ENCODE measurements at regions not wholly inside any gene's neighbourhood (a gene's known extent, or its start where the extent isn't known, plus 50 kb on each side); places are given as distances from the start of the nearest gene placed in this dataset.

- H3K79me2 ChIP-seq (ENCODE audit: insufficient read depth, low read length): no peaks in the 10 kb centered on the region
- H3K4me3 ChIP-seq (replicated peaks in 1 of 3; ENCODE audit: low read depth in 2 of 3, low read length in 3 of 3): no peak overlapping the region
- intact Hi-C loops (cut with micrococcal nuclease): no loop called here
- H3K4me1 Mint-ChIP-seq: no peaks in the 10 kb centered on the region
- H3K9me3 Mint-ChIP-seq: peaks cover 0 to 3% (median 2%) of the 10 kb centered on the region in 7 donors
- H3K4me3 Mint-ChIP-seq: no peak overlapping the region
- TF ChIP-seq, protein P1, sequence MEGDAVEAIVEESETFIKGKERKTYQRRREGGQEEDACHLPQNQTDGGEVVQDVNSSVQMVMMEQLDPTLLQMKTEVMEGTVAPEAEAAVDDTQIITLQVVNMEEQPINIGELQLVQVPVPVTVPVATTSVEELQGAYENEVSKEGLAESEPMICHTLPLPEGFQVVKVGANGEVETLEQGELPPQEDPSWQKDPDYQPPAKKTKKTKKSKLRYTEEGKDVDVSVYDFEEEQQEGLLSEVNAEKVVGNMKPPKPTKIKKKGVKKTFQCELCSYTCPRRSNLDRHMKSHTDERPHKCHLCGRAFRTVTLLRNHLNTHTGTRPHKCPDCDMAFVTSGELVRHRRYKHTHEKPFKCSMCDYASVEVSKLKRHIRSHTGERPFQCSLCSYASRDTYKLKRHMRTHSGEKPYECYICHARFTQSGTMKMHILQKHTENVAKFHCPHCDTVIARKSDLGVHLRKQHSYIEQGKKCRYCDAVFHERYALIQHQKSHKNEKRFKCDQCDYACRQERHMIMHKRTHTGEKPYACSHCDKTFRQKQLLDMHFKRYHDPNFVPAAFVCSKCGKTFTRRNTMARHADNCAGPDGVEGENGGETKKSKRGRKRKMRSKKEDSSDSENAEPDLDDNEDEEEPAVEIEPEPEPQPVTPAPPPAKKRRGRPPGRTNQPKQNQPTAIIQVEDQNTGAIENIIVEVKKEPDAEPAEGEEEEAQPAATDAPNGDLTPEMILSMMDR (IDR thresholded peaks at IDR 0.05): no peak
- no peaks in the 10 kb centered on the region for H4K20me1 ChIP-seq (ENCODE audit: insufficient read depth, low read length)
- no peak overlapping the region for H2AFZ ChIP-seq (ENCODE audit: insufficient read depth, low read depth, low read length, poor library complexity, severe bottlenecking)
- no peak overlapping the region for H3K4me2 ChIP-seq (replicated peaks; ENCODE audit: extremely low read depth, low read length, poor library complexity, severe bottlenecking)
- no peak for DNase-seq
- no peak overlapping the region for H3K27ac Mint-ChIP-seq
- H3K27me3 Mint-ChIP-seq (ENCODE audit: low read depth in 3 of 3): peaks cover 0 to 2% (median 2%) of the 10 kb centered on the region in 3 donors
- 100% methylated on average over 1 of the region's 2 CpGs for WGBS (ENCODE audit: insufficient coverage)
- no peaks in the 10 kb centered on the region for H3K36me3 ChIP-seq (replicated peaks in 1 of 2; ENCODE audit: control insufficient read depth in 1 of 2, insufficient read depth in 2 of 2, low read length in 2 of 2)
- H3K36me3 Mint-ChIP-seq: no peaks in the 10 kb centered on the region
- no peaks in the 10 kb centered on the region for H3K9me3 ChIP-seq (replicated peaks in 1 of 2; ENCODE audit: control insufficient read depth in 1 of 2, insufficient read depth in 1 of 2, low read length in 2 of 2)
- no peak overlapping the region for H3K9ac ChIP-seq (ENCODE audit: insufficient read depth, low read length, poor library complexity, severe bottlenecking)
- no peaks in the 10 kb centered on the region for H3K27me3 ChIP-seq (ENCODE audit: control insufficient read depth in 2 of 2, insufficient read depth in 2 of 2, low read length in 2 of 2)
- no peaks in the 10 kb centered on the region for H3K4me1 ChIP-seq (ENCODE audit: control insufficient read depth in 1 of 2, insufficient read depth in 2 of 2, low read length in 2 of 2)
- no peak overlapping the region for H3K27ac ChIP-seq (ENCODE audit: low read depth in 1 of 2, low read length in 2 of 2)
Measured at GRCh38 chr12:98074286-98074685, 441.1 kb upstream of the TMPO start.

GRCh38 chr12:98084391-98084790, 431.0 kb upstream of the TMPO start:
- Histone ChIP-seq H2AFZ (ENCODE audit: insufficient read depth, low read depth, low read length, poor library complexity, severe bottlenecking) (no peak overlapping the region), H3K27ac (ENCODE audit: low read depth in 1 of 2, low read length in 2 of 2) (no peak overlapping the region), H3K27me3 (ENCODE audit: control insufficient read depth in 2 of 2, insufficient read depth in 2 of 2, low read length in 2 of 2) (no peaks in the 10 kb centered on the region), H4K20me1 (ENCODE audit: insufficient read depth, low read length) (no peaks in the 10 kb centered on the region), H3K4me3 (replicated peaks in 1 of 3; ENCODE audit: low read depth in 2 of 3, low read length in 3 of 3) (no peak overlapping the region), H3K4me1 (ENCODE audit: control insufficient read depth in 1 of 2, insufficient read depth in 2 of 2, low read length in 2 of 2) (no peaks in the 10 kb centered on the region), H3K79me2 (ENCODE audit: insufficient read depth, low read length) (no peaks in the 10 kb centered on the region), H3K4me2 (replicated peaks; ENCODE audit: extremely low read depth, low read length, poor library complexity, severe bottlenecking) (no peak overlapping the region), H3K9ac (ENCODE audit: insufficient read depth, low read length, poor library complexity, severe bottlenecking) (no peak overlapping the region), H3K36me3 (replicated peaks in 1 of 2; ENCODE audit: control insufficient read depth in 1 of 2, insufficient read depth in 2 of 2, low read length in 2 of 2) (no peaks in the 10 kb centered on the region), H3K9me3 (replicated peaks in 1 of 2; ENCODE audit: control insufficient read depth in 1 of 2, insufficient read depth in 1 of 2, low read length in 2 of 2) (no peaks in the 10 kb centered on the region)
- WGBS (ENCODE audit: insufficient coverage): 89% methylated on average over 4 of the region's 5 CpGs
- TF ChIP-seq, protein P1 (IDR thresholded peaks at IDR 0.05): no peak
- H3K4me1 Mint-ChIP-seq: no peaks in the 10 kb centered on the region
- H3K27me3 Mint-ChIP-seq (ENCODE audit: low read depth in 3 of 3): no peaks in the 10 kb centered on the region
- H3K9me3 Mint-ChIP-seq: peaks cover 0 to 3% (median 0%) of the 10 kb centered on the region in 7 donors
- H3K4me3 Mint-ChIP-seq: no peak overlapping the region
- DNase-seq: no peak
- intact Hi-C loops (cut with micrococcal nuclease): no loop called here
- H3K36me3 Mint-ChIP-seq: no peaks in the 10 kb centered on the region
- H3K27ac Mint-ChIP-seq: no peak overlapping the region
